ENCODE measurements at regions not wholly inside any gene's neighbourhood (a gene's known extent, or its start where the extent isn't known, plus 50 kb on each side); places are given as distances from the start of the nearest gene placed in this dataset.

DNA sequence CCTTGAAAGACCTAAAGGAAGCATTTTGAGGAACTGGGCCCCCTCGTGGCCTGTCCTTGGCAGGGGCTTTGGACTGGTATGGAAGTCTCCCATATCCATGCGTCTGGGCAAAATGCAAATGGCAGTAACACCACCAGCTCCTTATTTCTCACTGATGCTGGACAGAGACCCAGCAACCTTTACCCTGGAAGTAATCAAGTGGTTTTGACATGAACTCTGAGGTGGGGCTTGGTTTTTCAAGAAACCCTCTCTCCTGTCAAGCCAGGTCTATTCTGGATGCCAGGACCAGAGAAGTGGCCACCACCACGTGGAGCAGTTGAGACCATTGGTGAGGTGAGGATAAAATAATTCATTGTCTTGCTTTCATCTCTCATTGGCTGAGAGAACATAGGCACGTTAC, 84.4 kb downstream of the OTUD1 start:
- TF ChIP-seq POLR2AphosphoS5 (IDR thresholded peaks at IDR 0.05; ENCODE audit: low read depth, low read length) (no peak), CTCF (IDR thresholded peaks at IDR 0.05) (no peak), REST (IDR thresholded peaks at IDR 0.05; ENCODE audit: insufficient read depth in 1 of 2, low read depth in 2 of 2, low read length in 1 of 2) (no peak), SIN3A (IDR thresholded peaks at IDR 0.05; ENCODE audit: borderline replicate concordance, insufficient read depth, low read depth, low read length) (no peak), TCF7L2 (IDR thresholded peaks at IDR 0.05; ENCODE audit: low read depth, low read length) (no peak)
